ENCODE measurements at regions not wholly inside any gene's neighbourhood (a gene's known extent, or its start where the extent isn't known, plus 50 kb on each side); places are given as distances from the start of the nearest gene placed in this dataset.

GRCh38 chr4:129999156-129999555 is 903.2 kb downstream of the C4orf33 start:
- Histone ChIP-seq H3K36me3 (ENCODE audit: control insufficient read depth, insufficient read depth, low read length) (no peaks in the 10 kb centered on the region), H3K27me3 (ENCODE audit: control insufficient read depth in 2 of 2, insufficient read depth in 2 of 2, low read length in 2 of 2) (no peaks in the 10 kb centered on the region), H3K4me1 (replicated peaks in 1 of 2; ENCODE audit: control insufficient read depth in 2 of 2, insufficient read depth in 2 of 2, low read length in 2 of 2) (no peaks in the 10 kb centered on the region), H3K9me3 (replicated peaks; ENCODE audit: control insufficient read depth, insufficient read depth, low read depth, low read length) (no peaks in the 10 kb centered on the region), H3K4me2 (ENCODE audit: insufficient read depth, low read length) (no peak overlapping the region), H4K20me1 (replicated peaks; ENCODE audit: control insufficient read depth, insufficient read depth, low read length) (no peaks in the 10 kb centered on the region), H3K79me2 (ENCODE audit: control insufficient read depth, insufficient read depth, low read length) (no peaks in the 10 kb centered on the region), H3K27ac (ENCODE audit: extremely low read depth, low read depth, low read length) (no peak overlapping the region), H3K9ac (ENCODE audit: insufficient read depth in 1 of 2, low read depth in 2 of 2, low read length in 2 of 2) (no peak overlapping the region), H2AFZ (ENCODE audit: low read depth, low read length) (no peak overlapping the region), H3K4me3 (no peak overlapping the region), H3K9me1 (ENCODE audit: control insufficient read depth, insufficient read depth, low read length) (no peaks in the 10 kb centered on the region)
- no peak for DNase-seq (ENCODE audit: extremely low read depth in 1 of 4, low spot score in 3 of 4)
- no peak for FAIRE-seq
- in situ Hi-C loops (cut with MboI): no loop called here
- TF ChIP-seq NCOA1 (IDR thresholded peaks at IDR 0.05; ENCODE audit: low read depth) (no peak), PHF8 (IDR thresholded peaks at IDR 0.05; ENCODE audit: borderline replicate concordance, low read length) (no peak), HDAC2 (IDR thresholded peaks at IDR 0.05) (no peak), ARHGAP35 (IDR thresholded peaks at IDR 0.05; ENCODE audit: partially characterized antibody) (no peak), RCOR1 (IDR thresholded peaks at IDR 0.05; ENCODE audit: borderline replicate concordance in 1 of 2, low read depth in 2 of 2, low read length in 2 of 2) (no peak), ZNF175 (CRISPR knock-in tag; IDR thresholded peaks at IDR 0.05; ENCODE audit: low read depth) (no peak), HOMEZ (CRISPR knock-in tag; IDR thresholded peaks at IDR 0.05) (no peak), ZNF197 (CRISPR knock-in tag; IDR thresholded peaks at IDR 0.05; ENCODE audit: low read depth) (no peak)
- TF ChIP-seq, protein P1, sequence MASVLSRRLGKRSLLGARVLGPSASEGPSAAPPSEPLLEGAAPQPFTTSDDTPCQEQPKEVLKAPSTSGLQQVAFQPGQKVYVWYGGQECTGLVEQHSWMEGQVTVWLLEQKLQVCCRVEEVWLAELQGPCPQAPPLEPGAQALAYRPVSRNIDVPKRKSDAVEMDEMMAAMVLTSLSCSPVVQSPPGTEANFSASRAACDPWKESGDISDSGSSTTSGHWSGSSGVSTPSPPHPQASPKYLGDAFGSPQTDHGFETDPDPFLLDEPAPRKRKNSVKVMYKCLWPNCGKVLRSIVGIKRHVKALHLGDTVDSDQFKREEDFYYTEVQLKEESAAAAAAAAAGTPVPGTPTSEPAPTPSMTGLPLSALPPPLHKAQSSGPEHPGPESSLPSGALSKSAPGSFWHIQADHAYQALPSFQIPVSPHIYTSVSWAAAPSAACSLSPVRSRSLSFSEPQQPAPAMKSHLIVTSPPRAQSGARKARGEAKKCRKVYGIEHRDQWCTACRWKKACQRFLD (CRISPR knock-in tag; IDR thresholded peaks at IDR 0.05): no peak
- TF ChIP-seq, protein P2, sequence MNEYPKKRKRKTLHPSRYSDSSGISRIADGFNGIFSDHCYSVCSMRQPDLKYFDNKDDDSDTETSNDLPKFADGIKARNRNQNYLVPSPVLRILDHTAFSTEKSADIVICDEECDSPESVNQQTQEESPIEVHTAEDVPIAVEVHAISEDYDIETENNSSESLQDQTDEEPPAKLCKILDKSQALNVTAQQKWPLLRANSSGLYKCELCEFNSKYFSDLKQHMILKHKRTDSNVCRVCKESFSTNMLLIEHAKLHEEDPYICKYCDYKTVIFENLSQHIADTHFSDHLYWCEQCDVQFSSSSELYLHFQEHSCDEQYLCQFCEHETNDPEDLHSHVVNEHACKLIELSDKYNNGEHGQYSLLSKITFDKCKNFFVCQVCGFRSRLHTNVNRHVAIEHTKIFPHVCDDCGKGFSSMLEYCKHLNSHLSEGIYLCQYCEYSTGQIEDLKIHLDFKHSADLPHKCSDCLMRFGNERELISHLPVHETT (CRISPR knock-in tag; conservative IDR thresholded peaks at IDR 0.05 in 1 of 2, IDR thresholded peaks at IDR 0.05 in 1 of 2): no peak
- CTCF ChIA-PET (ENCODE audit: low intra/inter-chr PET ratio): no interaction called here
- intact Hi-C loops (cut with micrococcal nuclease): no loop called here
- BruUV-seq (replicated peaks): no TSS peak
- POLR2A ChIA-PET: no interaction called here
- ATAC-seq: no peak
